CD14-positive monocyte (primary cell): ENCODE measurements at regions not wholly inside any gene's neighbourhood (a gene's known extent, or its start where the extent isn't known, plus 50 kb on each side); places are given as distances from the start of the nearest gene placed in this dataset.

Experiments used
- DNase-seq, 3 donors: peaks; one replicate each; pipeline ENCODE4 v3.0.0-alpha.2; 2011 to 2022
- H2AFZ ChIP-seq: 2 replicates; pipeline ENCODE4 v1.6.0; 2012; ENCODE audit warnings: mild to moderate bottlenecking, low read depth, low read length, inconsistent platforms; ENCODE audit not compliant: insufficient read depth, poor library complexity, severe bottlenecking
- H3K27ac ChIP-seq, 2 donors: 1 replicate in 1 of 2; 2 replicates in 1 of 2; pipeline ENCODE4 v1.5.1; 2012 to 2013; ENCODE audit warnings: low read length in 2 of 2, control low read depth in 1 of 2, inconsistent platforms in 1 of 2, low read depth in 1 of 2, mild to moderate bottlenecking in 1 of 2
- H3K27me3 ChIP-seq, 2 donors: one replicate each; pipeline versions ENCODE4 v1.6.0 to v1.6.1; 2011 to 2013; ENCODE audit warnings: low read length in 2 of 2; ENCODE audit not compliant: control insufficient read depth in 2 of 2, insufficient read depth in 2 of 2
- H3K36me3 ChIP-seq, 2 donors: replicated peaks in 1 of 2; 1 replicate in 1 of 2; 2 replicates in 1 of 2; pipeline versions ENCODE4 v1.5.1 to v1.6.1; 2012 to 2013; ENCODE audit warnings: low read length in 2 of 2, control low read depth in 1 of 2, inconsistent platforms in 1 of 2, mild to moderate bottlenecking in 1 of 2; ENCODE audit not compliant: insufficient read depth in 2 of 2, control insufficient read depth in 1 of 2
- H3K4me1 ChIP-seq, 2 donors: 1 replicate in 1 of 2; 2 replicates in 1 of 2; pipeline versions ENCODE4 v1.5.1 to v1.6.1; 2012 to 2013; ENCODE audit warnings: low read length in 2 of 2, control low read depth in 1 of 2, inconsistent platforms in 1 of 2, mild to moderate bottlenecking in 1 of 2, moderate library complexity in 1 of 2; ENCODE audit not compliant: insufficient read depth in 2 of 2, control insufficient read depth in 1 of 2
- H3K4me2 ChIP-seq: replicated peaks from 2 replicates; pipeline ENCODE3; 2012; ENCODE audit warnings: low read length, moderate library complexity, mild to moderate bottlenecking; ENCODE audit not compliant: poor library complexity, severe bottlenecking; ENCODE audit errors: extremely low read depth
- H3K4me3 ChIP-seq, 3 experiments: fragments of 200-600 bp in 1 of 3; sonication (generic) in 1 of 3; replicated peaks in 1 of 3; 1 replicate in 2 of 3; 2 replicates in 1 of 3; pipeline ENCODE4 v1.5.1; 2011 to 2013; ENCODE audit warnings: low read length in 3 of 3, mild to moderate bottlenecking in 3 of 3, control low read depth in 2 of 3, low read depth in 2 of 3, inconsistent platforms in 1 of 3, moderate library complexity in 1 of 3
- H3K79me2 ChIP-seq: 2 replicates; pipeline ENCODE4 v1.6.0; 2012; ENCODE audit warnings: mild to moderate bottlenecking, control low read depth, inconsistent platforms, low read length, moderate library complexity; ENCODE audit not compliant: insufficient read depth
- H3K9ac ChIP-seq: 2 replicates; pipeline ENCODE4 v1.6.0; 2017; ENCODE audit warnings: low read length, mild to moderate bottlenecking; ENCODE audit not compliant: insufficient read depth, poor library complexity, severe bottlenecking
- H3K9me3 ChIP-seq, 2 donors: replicated peaks in 1 of 2; 1 replicate in 1 of 2; 2 replicates in 1 of 2; pipeline versions ENCODE4 v1.5.1 to v1.6.1; 2012 to 2013; ENCODE audit warnings: low read length in 2 of 2, control low read depth in 1 of 2; ENCODE audit not compliant: control insufficient read depth in 1 of 2, insufficient read depth in 1 of 2
- H4K20me1 ChIP-seq: 2 replicates; pipeline ENCODE4 v1.6.0; 2012; ENCODE audit warnings: mild to moderate bottlenecking, low read length, control low read depth, moderate library complexity; ENCODE audit not compliant: insufficient read depth
- H3K27ac Mint-ChIP-seq, 7 donors: one replicate each; pipeline ENCODE4 v1.8.0; 2020; ENCODE audit warnings: mild to moderate bottlenecking in 7 of 7, mixed read lengths in 7 of 7, moderate library complexity in 6 of 7, inconsistent platforms in 2 of 7
- H3K27me3 Mint-ChIP-seq, 3 donors: one replicate each; pipeline ENCODE4 v1.8.0; 2021 to 2022; ENCODE audit warnings: low read depth in 3 of 3, mild to moderate bottlenecking in 3 of 3, mixed read lengths in 3 of 3, moderate library complexity in 3 of 3, inconsistent platforms in 1 of 3
- H3K36me3 Mint-ChIP-seq, 2 donors: one replicate each; pipeline ENCODE4 v1.8.0; 2020; ENCODE audit warnings: mixed read lengths in 2 of 2, inconsistent platforms in 1 of 2, mild to moderate bottlenecking in 1 of 2
- H3K4me1 Mint-ChIP-seq: one replicate; pipeline ENCODE4 v1.8.0; 2020; ENCODE audit warnings: mild to moderate bottlenecking, mixed read lengths
- H3K4me3 Mint-ChIP-seq, 2 donors: one replicate each; pipeline ENCODE4 v1.8.0; 2020; ENCODE audit warnings: mild to moderate bottlenecking in 2 of 2, mixed read lengths in 2 of 2, moderate library complexity in 1 of 2
- H3K9me3 Mint-ChIP-seq, 7 donors: one replicate each; pipeline ENCODE4 v1.8.0; 2020 to 2022; ENCODE audit warnings: mixed read lengths in 7 of 7, mild to moderate bottlenecking in 6 of 7, moderate library complexity in 6 of 7, inconsistent platforms in 2 of 7
- WGBS: methylation state at CpG from one replicate; pipeline ENCODE4 v1.1.5; 2013; ENCODE audit warnings: missing lambda C conversion rate; ENCODE audit not compliant: insufficient coverage; 5-methylcytosine and 5-hydroxymethylcytosine counted together
- intact Hi-C, 2 donors: fragments of 100-400 bp; cut with micrococcal nuclease; formaldehyde crosslinking; loops; one replicate each; pipeline versions ENCODE4 v1.15.0 to v1.15.1; 2023
- TF ChIP-seq, protein P1 (sequence below): fragments of 200-600 bp; IDR thresholded peaks from one replicate; pipeline ENCODE4 v1.8.0; 2022; ENCODE audit warnings: antibody characterized with exemption, mild to moderate bottlenecking

DNA sequence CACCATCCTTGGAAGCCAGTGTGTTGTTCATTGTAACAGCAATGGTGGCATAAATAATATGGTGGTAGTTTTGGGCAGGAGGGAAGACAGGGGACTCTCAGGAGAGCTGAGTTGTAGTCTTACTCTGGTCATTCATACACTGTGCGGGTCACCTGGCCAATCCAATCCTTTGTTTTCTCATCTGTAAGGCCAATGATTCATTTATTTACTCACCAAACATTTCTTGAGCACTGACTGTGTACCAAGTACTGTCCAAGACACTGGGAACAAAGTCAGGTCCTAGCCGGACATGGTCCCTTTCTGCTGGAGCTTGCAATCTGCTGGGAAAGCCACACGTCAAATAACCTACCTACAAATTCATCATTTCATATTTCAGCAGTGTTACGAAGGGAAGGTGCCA, 302.7 kb downstream of the CYP26B1 start:
- Mint-ChIP-seq H3K4me1 (no peaks in the 10 kb centered on the region), H3K27me3 (peaks cover 2 to 3% (median 3%) of the 10 kb centered on the region in 3 donors), H3K4me3 (no peak overlapping the region), H3K36me3 (no peaks in the 10 kb centered on the region), H3K9me3 (peaks cover 0 to 3% (median 0%) of the 10 kb centered on the region in 7 donors), H3K27ac (no peak overlapping the region)
- Histone ChIP-seq H4K20me1 (no peaks in the 10 kb centered on the region), H3K4me1 (no peaks in the 10 kb centered on the region), H3K9ac (no peak overlapping the region), H3K4me3 (no peak overlapping the region), H3K79me2 (no peaks in the 10 kb centered on the region), H3K4me2 (no peak overlapping the region), H3K27ac (no peak overlapping the region), H3K36me3 (no peaks in the 10 kb centered on the region), H2AFZ (no peak overlapping the region), H3K27me3 (no peaks in the 10 kb centered on the region), H3K9me3 (no peaks in the 10 kb centered on the region)
- 83% methylated on average over 1 of the region's 4 CpGs for WGBS
- no peak for DNase-seq
- TF ChIP-seq, protein P1, sequence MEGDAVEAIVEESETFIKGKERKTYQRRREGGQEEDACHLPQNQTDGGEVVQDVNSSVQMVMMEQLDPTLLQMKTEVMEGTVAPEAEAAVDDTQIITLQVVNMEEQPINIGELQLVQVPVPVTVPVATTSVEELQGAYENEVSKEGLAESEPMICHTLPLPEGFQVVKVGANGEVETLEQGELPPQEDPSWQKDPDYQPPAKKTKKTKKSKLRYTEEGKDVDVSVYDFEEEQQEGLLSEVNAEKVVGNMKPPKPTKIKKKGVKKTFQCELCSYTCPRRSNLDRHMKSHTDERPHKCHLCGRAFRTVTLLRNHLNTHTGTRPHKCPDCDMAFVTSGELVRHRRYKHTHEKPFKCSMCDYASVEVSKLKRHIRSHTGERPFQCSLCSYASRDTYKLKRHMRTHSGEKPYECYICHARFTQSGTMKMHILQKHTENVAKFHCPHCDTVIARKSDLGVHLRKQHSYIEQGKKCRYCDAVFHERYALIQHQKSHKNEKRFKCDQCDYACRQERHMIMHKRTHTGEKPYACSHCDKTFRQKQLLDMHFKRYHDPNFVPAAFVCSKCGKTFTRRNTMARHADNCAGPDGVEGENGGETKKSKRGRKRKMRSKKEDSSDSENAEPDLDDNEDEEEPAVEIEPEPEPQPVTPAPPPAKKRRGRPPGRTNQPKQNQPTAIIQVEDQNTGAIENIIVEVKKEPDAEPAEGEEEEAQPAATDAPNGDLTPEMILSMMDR, result no peak
- intact Hi-C loops, result no loop called here

DNA sequence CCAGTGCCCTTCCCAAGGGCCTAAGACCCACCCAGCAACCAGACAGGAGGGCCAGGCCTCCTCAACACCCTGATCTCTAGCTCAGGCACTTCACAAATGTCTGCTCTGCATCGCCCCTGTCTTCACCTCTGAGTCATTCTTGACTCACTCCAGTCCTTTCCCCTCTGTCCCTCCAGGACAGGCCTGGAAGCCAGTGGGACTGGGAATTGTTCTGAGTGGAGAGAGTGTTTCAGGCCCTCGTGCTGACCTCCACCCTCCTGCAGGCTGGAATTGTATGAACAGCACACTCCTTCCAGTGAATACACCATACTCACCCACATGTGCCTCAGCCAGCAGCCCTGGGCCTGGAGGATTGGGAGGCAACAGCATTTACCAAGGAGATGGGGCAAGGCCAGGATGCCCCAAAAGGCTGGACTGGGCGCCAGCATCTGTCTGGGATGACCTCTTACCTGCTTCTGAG, 304.2 kb downstream of the CYP26B1 start:
- Mint-ChIP-seq H3K27me3 (peaks cover 1 to 4% (median 3%) of the 10 kb centered on the region in 3 donors), H3K4me1 (no peaks in the 10 kb centered on the region), H3K36me3 (no peaks in the 10 kb centered on the region), H3K9me3 (peaks cover 0 to 3% (median 0%) of the 10 kb centered on the region in 7 donors), H3K4me3 (no peak overlapping the region), H3K27ac (no peak overlapping the region)
- Histone ChIP-seq H3K36me3 (no peaks in the 10 kb centered on the region), H3K4me2 (no peak overlapping the region), H3K4me1 (no peaks in the 10 kb centered on the region), H3K9me3 (no peaks in the 10 kb centered on the region), H2AFZ (no peak overlapping the region), H3K4me3 (no peak overlapping the region), H3K9ac (no peak overlapping the region), H4K20me1 (no peaks in the 10 kb centered on the region), H3K27ac (no peak overlapping the region), H3K27me3 (no peaks in the 10 kb centered on the region), H3K79me2 (no peaks in the 10 kb centered on the region)
- intact Hi-C loops, result no loop called here
- WGBS, result 100% methylated on average over 1 of the region's 3 CpGs
- no peak for DNase-seq
- TF ChIP-seq, protein P1, result no peak
